ENCODE measurements at regions not wholly inside any gene's neighbourhood (a gene's known extent, or its start where the extent isn't known, plus 50 kb on each side); places are given as distances from the start of the nearest gene placed in this dataset.
A peak's percentile ranks its signal among the peaks of the same experiment; 100 is the strongest.

DNA sequence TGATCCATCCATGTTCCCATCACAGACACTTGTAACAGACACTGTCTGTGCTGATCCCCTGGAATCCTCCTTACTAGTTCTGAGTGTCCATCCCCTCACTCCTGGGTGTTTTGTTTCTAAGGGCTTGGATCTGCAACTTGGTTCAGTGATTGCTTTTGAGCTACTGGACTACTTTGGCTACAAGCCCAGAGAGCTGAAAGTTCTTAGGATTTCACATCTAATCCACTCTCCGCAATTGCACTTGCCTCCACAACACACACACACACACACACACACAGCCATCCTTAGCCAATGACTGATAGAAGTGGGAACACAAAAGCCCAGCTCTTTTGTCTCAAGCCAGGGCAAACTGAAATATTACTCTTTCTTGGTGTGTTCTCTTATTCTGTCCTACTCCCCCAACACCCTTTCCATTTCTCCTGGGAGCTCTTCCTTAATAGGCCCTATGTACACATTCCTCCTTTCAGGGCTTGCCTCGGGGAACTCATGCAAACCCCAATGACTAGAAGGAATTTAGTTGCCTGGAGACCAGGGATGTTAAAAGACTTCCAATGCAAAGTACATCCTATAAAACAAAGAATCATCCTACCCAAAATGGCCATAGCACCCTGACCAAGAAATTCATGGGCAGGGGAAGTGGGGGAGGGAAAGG, 206.1 kb upstream of the UBE2E2 start:
- DNase-seq, result no peak
- 40 to 75% methylated on average over 2 of the region's 2 CpGs for WGBS, 2 donors
- no peak overlapping the region for H3K27ac ChIP-seq
- no peaks in the 10 kb centered on the region for H3K27me3 ChIP-seq
- intact Hi-C loops (cut with DNase I), result no loop called here
- no peak overlapping the region for H3K4me3 ChIP-seq
- TF ChIP-seq EP300 (IDR thresholded peaks at IDR 0.05) (no peak), POLR2A (IDR thresholded peaks at IDR 0.05) (no peak), POLR2AphosphoS5 (IDR thresholded peaks at IDR 0.05) (no peak)
- TF ChIP-seq, protein P1, sequence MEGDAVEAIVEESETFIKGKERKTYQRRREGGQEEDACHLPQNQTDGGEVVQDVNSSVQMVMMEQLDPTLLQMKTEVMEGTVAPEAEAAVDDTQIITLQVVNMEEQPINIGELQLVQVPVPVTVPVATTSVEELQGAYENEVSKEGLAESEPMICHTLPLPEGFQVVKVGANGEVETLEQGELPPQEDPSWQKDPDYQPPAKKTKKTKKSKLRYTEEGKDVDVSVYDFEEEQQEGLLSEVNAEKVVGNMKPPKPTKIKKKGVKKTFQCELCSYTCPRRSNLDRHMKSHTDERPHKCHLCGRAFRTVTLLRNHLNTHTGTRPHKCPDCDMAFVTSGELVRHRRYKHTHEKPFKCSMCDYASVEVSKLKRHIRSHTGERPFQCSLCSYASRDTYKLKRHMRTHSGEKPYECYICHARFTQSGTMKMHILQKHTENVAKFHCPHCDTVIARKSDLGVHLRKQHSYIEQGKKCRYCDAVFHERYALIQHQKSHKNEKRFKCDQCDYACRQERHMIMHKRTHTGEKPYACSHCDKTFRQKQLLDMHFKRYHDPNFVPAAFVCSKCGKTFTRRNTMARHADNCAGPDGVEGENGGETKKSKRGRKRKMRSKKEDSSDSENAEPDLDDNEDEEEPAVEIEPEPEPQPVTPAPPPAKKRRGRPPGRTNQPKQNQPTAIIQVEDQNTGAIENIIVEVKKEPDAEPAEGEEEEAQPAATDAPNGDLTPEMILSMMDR (IDR thresholded peaks at IDR 0.05), result no peak
- H3K36me3 ChIP-seq, result no peaks in the 10 kb centered on the region
- H3K9me3 ChIP-seq, result no peaks in the 10 kb centered on the region
- no peaks in the 10 kb centered on the region for H3K4me1 ChIP-seq

- WGBS, 2 donors, result 87 to 93% methylated on average over 4 of the region's 4 CpGs
- TF ChIP-seq POLR2AphosphoS5 (IDR thresholded peaks at IDR 0.05), result no peak
Observed at GRCh38 chr3:23000371-23000770, 202.8 kb upstream of the UBE2E2 start.

GRCh38 chr3:23002151-23002550, 201.0 kb upstream of the UBE2E2 start:
- no peaks in the 10 kb centered on the region for H3K36me3 ChIP-seq
- 90 to 91% methylated on average over 1 of the region's 1 CpG for WGBS, 2 donors
- H3K9me3 ChIP-seq, result no peaks in the 10 kb centered on the region
- no peaks in the 10 kb centered on the region for H3K27me3 ChIP-seq
- intact Hi-C loops (cut with DNase I), result no loop called here
- DNase-seq, result no peak
- no peak overlapping the region for H3K4me3 ChIP-seq
- no peak for TF ChIP-seq POLR2AphosphoS5 (IDR thresholded peaks at IDR 0.05)
- no peak for TF ChIP-seq EP300 (IDR thresholded peaks at IDR 0.05)
- TF ChIP-seq POLR2A (IDR thresholded peaks at IDR 0.05), result no peak
- TF ChIP-seq, protein P1 (IDR thresholded peaks at IDR 0.05), result no peak
- no peak overlapping the region for H3K27ac ChIP-seq
- no peaks in the 10 kb centered on the region for H3K4me1 ChIP-seq

More at GRCh38 chr3:23000371-23000770, 202.8 kb upstream of the UBE2E2 start:
- no peaks in the 10 kb centered on the region for H3K4me1 ChIP-seq
- H3K4me3 ChIP-seq, result no peak overlapping the region
- no peaks in the 10 kb centered on the region for H3K36me3 ChIP-seq
- no peaks in the 10 kb centered on the region for H3K27me3 ChIP-seq
- H3K27ac ChIP-seq, result no peak overlapping the region
- no peak for DNase-seq
- no peaks in the 10 kb centered on the region for H3K9me3 ChIP-seq
- intact Hi-C loops (cut with DNase I), result no loop called here

- 29 to 70% methylated on average over 15 of the region's 15 CpGs for WGBS, 2 donors
- H3K4me1 ChIP-seq, result no peaks in the 10 kb centered on the region
- TF ChIP-seq EP300 (IDR thresholded peaks at IDR 0.05) (no peak), POLR2A (IDR thresholded peaks at IDR 0.05) (no peak), POLR2AphosphoS5 (IDR thresholded peaks at IDR 0.05) (no peak)
- TF ChIP-seq, protein P1 (IDR thresholded peaks at IDR 0.05), result no peak
- peak overlapping the region in 1 of 4 donors; percentile 11 for H3K27ac ChIP-seq
- DNase-seq, result no peak
- intact Hi-C loops (cut with DNase I), result no loop called here
- no peaks in the 10 kb centered on the region for H3K9me3 ChIP-seq
- no peak overlapping the region for H3K4me3 ChIP-seq
- H3K36me3 ChIP-seq, result no peaks in the 10 kb centered on the region
- H3K27me3 ChIP-seq, result no peaks in the 10 kb centered on the region
Observed at GRCh38 chr3:23002836-23003732, 200.0 kb upstream of the UBE2E2 start.

DNA sequence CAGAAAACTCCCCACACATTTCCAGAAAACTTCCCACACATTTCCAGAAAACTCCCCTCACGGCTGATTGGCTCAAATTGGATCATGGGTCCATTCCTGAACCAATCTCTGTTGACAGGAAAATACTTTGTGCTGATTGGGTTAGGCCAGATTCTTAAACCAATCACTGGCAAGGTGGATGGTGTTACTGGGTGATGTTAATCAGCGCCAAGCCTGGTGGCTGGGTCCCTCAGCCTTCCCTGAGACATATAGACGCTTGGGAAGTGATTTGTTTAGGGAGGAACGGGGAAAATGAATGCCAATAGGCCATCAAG, 199.4 kb upstream of the UBE2E2 start:
- intact Hi-C loops (cut with DNase I), result no loop called here
- no peak overlapping the region for H3K27ac ChIP-seq
- no peaks in the 10 kb centered on the region for H3K36me3 ChIP-seq
- 94 to 96% methylated on average over 4 of the region's 4 CpGs for WGBS, 2 donors
- DNase-seq, result no peak
- no peaks in the 10 kb centered on the region for H3K9me3 ChIP-seq
- TF ChIP-seq EP300 (IDR thresholded peaks at IDR 0.05) (no peak), POLR2A (IDR thresholded peaks at IDR 0.05) (no peak), POLR2AphosphoS5 (IDR thresholded peaks at IDR 0.05) (no peak)
- TF ChIP-seq, protein P1 (IDR thresholded peaks at IDR 0.05), result no peak
- H3K27me3 ChIP-seq, result no peaks in the 10 kb centered on the region
- H3K4me3 ChIP-seq, result no peak overlapping the region
- no peaks in the 10 kb centered on the region for H3K4me1 ChIP-seq
